PFSK-1 (cell line): ENCODE measurements at regions not wholly inside any gene's neighbourhood (a gene's known extent, or its start where the extent isn't known, plus 50 kb on each side); places are given as distances from the start of the nearest gene placed in this dataset.

Source experiments
- FOXP2 ChIP-seq: optimal IDR thresholded peaks from 2 replicates; pipeline ENCODE3; 2011; ENCODE audit warnings: borderline replicate concordance, control low read depth, inconsistent platforms; ENCODE audit not compliant: insufficient read depth; ENCODE audit errors: extremely low read length, extremely low read depth
- POLR2AphosphoS5 ChIP-seq: IDR thresholded peaks from 2 replicates; pipeline ENCODE4 v1.6.1; 2012; ENCODE audit warnings: low read depth, mild to moderate bottlenecking, control low read depth, low read length, moderate library complexity
- REST ChIP-seq, 2 experiments: IDR thresholded peaks; 2 replicates each; pipeline versions ENCODE4 v1.6.1 to v1.8.0; 2011 to 2012; ENCODE audit warnings: low read depth in 2 of 2, low read length in 2 of 2, control low read depth in 1 of 2, inconsistent platforms in 1 of 2, mild to moderate bottlenecking in 1 of 2, moderate library complexity in 1 of 2; ENCODE audit not compliant: insufficient read depth in 1 of 2
- SIN3A ChIP-seq: IDR thresholded peaks from 2 replicates; pipeline ENCODE4 v1.6.1; 2012; ENCODE audit warnings: mild to moderate bottlenecking, low read length, moderate library complexity, borderline replicate concordance; ENCODE audit not compliant: insufficient read depth
- TAF1 ChIP-seq: IDR thresholded peaks from 2 replicates; pipeline ENCODE4 v1.6.1; 2012; ENCODE audit warnings: low read length, control low read depth, borderline replicate concordance; ENCODE audit not compliant: insufficient read depth

GRCh38 chr9:129403779-129404620, 216.9 kb downstream of the C9orf50 start:
- no peak for TF ChIP-seq FOXP2
- no peak for TF ChIP-seq POLR2AphosphoS5
- no peak for TF ChIP-seq TAF1
- no peak for TF ChIP-seq REST (IDR thresholded peaks at IDR 0.05; ENCODE audit: insufficient read depth in 1 of 2, low read depth in 2 of 2, low read length in 2 of 2)
- TF ChIP-seq SIN3A: no peak

- TF ChIP-seq REST (IDR thresholded peaks at IDR 0.05; ENCODE audit: insufficient read depth in 1 of 2, low read depth in 2 of 2, low read length in 2 of 2): no peak
- no peak for TF ChIP-seq TAF1
- no peak for TF ChIP-seq POLR2AphosphoS5
Observed at GRCh38 chr9:129402931-129403778, 217.7 kb downstream of the C9orf50 start.

- TF ChIP-seq FOXP2 (no peak), REST (IDR thresholded peaks at IDR 0.05; ENCODE audit: insufficient read depth in 1 of 2, low read depth in 2 of 2, low read length in 2 of 2) (no peak), POLR2AphosphoS5 (no peak), SIN3A (no peak), TAF1 (no peak)
Observed at GRCh38 chr9:129402371-129402739, 218.5 kb downstream of the C9orf50 start.

- TF ChIP-seq TAF1: no peak
- TF ChIP-seq POLR2AphosphoS5: no peak
- TF ChIP-seq SIN3A: no peak
- no peak for TF ChIP-seq REST (IDR thresholded peaks at IDR 0.05; ENCODE audit: insufficient read depth in 1 of 2, low read depth in 2 of 2, low read length in 2 of 2)
Observed at GRCh38 chr9:129401623-129402370, 219.1 kb downstream of the C9orf50 start.
